ENCODE measurements at regions not wholly inside any gene's neighbourhood (a gene's known extent, or its start where the extent isn't known, plus 50 kb on each side); places are given as distances from the start of the nearest gene placed in this dataset.

DNA sequence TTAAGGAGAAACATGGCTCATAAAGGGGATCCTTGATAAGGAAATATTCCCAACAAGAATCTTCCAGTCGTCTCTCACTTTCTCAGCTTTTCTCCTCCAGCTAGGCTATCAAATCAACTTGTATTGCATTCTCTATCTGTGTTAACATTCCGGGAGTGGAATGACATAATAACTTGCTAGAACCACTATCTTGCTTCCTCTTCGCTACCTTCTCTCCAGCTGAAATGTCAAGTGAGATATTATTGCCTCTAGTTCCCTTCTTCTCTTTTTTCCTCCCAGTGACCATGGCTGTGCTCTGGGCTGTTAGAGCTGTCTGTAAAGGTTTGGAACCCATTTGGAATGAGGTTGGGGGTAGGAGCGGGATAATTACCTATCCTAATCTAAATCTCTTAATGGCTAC lies 1329.5 kb upstream of the WWC1 start:
- TF ChIP-seq CTCF (IDR thresholded peaks at IDR 0.05; ENCODE audit: insufficient read depth, low read length, poor library complexity, severe bottlenecking), result no peak
- TF ChIP-seq EZH2phosphoT487 (conservative IDR thresholded peaks at IDR 0.05; ENCODE audit: low read length), result no peak

Measured in SU-DHL-6 (cell line).